ENCODE measurements at regions not wholly inside any gene's neighbourhood (a gene's known extent, or its start where the extent isn't known, plus 50 kb on each side); places are given as distances from the start of the nearest gene placed in this dataset.

DNA sequence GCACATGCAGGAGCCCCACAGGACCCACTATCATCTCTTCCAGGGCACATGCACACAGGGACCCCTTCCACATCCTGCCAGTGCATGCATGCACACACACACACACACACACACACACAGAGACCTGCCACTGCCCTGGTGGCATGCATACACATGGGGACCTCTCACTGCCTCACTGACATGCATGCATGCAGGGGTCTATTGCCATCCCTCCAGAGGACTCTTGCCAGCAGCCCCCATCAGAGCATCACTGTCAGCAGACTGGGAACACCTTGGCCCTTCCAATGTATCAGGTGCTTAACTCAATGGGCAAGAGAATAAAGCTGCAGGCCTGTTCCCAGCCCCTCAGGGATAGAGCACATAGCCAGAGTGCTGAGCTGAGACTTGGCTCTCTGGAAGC is 433.6 kb upstream of the PPP1R2C start:
- no peak overlapping the region for H3K27ac Mint-ChIP-seq
- H3K9me3 Mint-ChIP-seq = peaks cover 4 to 30% (median 13%) of the 10 kb centered on the region in 3 donors
- no peaks in the 10 kb centered on the region for H3K4me1 Mint-ChIP-seq

GRCh38 chrX:43218198-43218597 is 437.9 kb upstream of the MAOA start:
- H3K27ac ChIP-seq (ENCODE audit: low read length) = no peak overlapping the region
- ATAC-seq (replicated peaks in 1 of 4) (no peak), DNase-seq (no peak)
- H3K4me3 Mint-ChIP-seq = no peak overlapping the region
- H3K27ac Mint-ChIP-seq = no peak overlapping the region
- CTCF ChIA-PET = no interaction called here
- H3K4me1 ChIP-seq (ENCODE audit: control insufficient read depth in 1 of 2, extremely low read depth in 1 of 2, insufficient read depth in 2 of 2, low read length in 2 of 2) = no peaks in the 10 kb centered on the region
- no peaks in the 10 kb centered on the region for H3K27me3 Mint-ChIP-seq
- H3K9me3 ChIP-seq = no peaks in the 10 kb centered on the region
- no peaks in the 10 kb centered on the region for H3K36me3 Mint-ChIP-seq
- peaks cover 1 to 27% (median 11%) of the 10 kb centered on the region in 3 donors for H3K9me3 Mint-ChIP-seq
- peaks cover 0 to under 1% (median 0%) of the 10 kb centered on the region in 3 donors for H3K4me1 Mint-ChIP-seq
- no peaks in the 10 kb centered on the region for H3K36me3 ChIP-seq (ENCODE audit: control insufficient read depth in 2 of 2, extremely low read depth in 1 of 2, insufficient read depth in 1 of 2, low read length in 1 of 2)
- H3K27me3 ChIP-seq (replicated peaks in 1 of 2; ENCODE audit: control insufficient read depth in 2 of 2, extremely low read depth in 1 of 2, insufficient read depth in 2 of 2, low read length in 1 of 2) = no peaks in the 10 kb centered on the region
- POLR2A ChIA-PET = no interaction called here
- no peak overlapping the region for H3K4me3 ChIP-seq (ENCODE audit: control insufficient read depth in 1 of 2, extremely low read depth in 1 of 2, low read length in 1 of 2)
- WGBS (ENCODE audit: insufficient coverage) = no CpG with 5 or more reads among the region's 2 CpGs

More for the DNA sequence above, 433.6 kb upstream of the PPP1R2C start:
- no peak overlapping the region for H3K27ac ChIP-seq (ENCODE audit: low read length)
- ATAC-seq (replicated peaks in 1 of 4) (no peak), DNase-seq (no peak)
- POLR2A ChIA-PET = no interaction called here
- no peaks in the 10 kb centered on the region for H3K9me3 ChIP-seq
- no peak overlapping the region for H3K4me3 Mint-ChIP-seq
- H3K27me3 Mint-ChIP-seq = peaks cover 0 to 17% of the 10 kb centered on the region in 2 donors
- no peaks in the 10 kb centered on the region for H3K27me3 ChIP-seq (replicated peaks in 1 of 2; ENCODE audit: control insufficient read depth in 2 of 2, extremely low read depth in 1 of 2, insufficient read depth in 2 of 2, low read length in 1 of 2)
- no peaks in the 10 kb centered on the region for H3K36me3 ChIP-seq (ENCODE audit: control insufficient read depth in 2 of 2, extremely low read depth in 1 of 2, insufficient read depth in 1 of 2, low read length in 1 of 2)
- no peaks in the 10 kb centered on the region for H3K4me1 ChIP-seq (ENCODE audit: control insufficient read depth in 1 of 2, extremely low read depth in 1 of 2, insufficient read depth in 2 of 2, low read length in 2 of 2)
- no peaks in the 10 kb centered on the region for H3K36me3 Mint-ChIP-seq
- H3K4me3 ChIP-seq (ENCODE audit: control insufficient read depth in 1 of 2, extremely low read depth in 1 of 2, low read length in 1 of 2) = no peak overlapping the region
- CTCF ChIA-PET = no interaction called here

DNA sequence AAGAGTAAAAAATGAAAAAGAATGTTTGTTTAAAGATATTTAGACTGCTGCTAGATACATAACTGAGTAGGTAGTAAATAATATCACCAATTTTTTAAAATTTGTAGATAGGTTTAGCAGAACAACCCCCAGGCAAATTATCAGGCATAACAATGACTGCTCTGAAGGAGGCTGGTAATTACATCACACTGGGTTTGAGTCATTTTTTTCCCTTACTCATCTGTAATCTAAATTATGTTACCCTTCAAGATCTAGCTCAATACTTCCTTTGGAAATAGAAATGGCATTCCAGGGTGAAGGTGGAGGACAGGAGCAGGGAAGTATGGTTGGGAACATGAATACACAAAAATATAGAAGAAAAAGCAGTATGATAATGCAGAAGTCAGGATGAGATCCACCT is 431.6 kb upstream of the MAOA start:
- DNase-seq (no peak), ATAC-seq (replicated peaks in 1 of 4) (no peak)
- Histone ChIP-seq H3K9me3 (no peaks in the 10 kb centered on the region), H3K27me3 (replicated peaks in 1 of 2; ENCODE audit: control insufficient read depth in 2 of 2, extremely low read depth in 1 of 2, insufficient read depth in 2 of 2, low read length in 1 of 2) (no peaks in the 10 kb centered on the region), H3K36me3 (ENCODE audit: control insufficient read depth in 2 of 2, extremely low read depth in 1 of 2, insufficient read depth in 1 of 2, low read length in 1 of 2) (no peaks in the 10 kb centered on the region), H3K27ac (ENCODE audit: low read length) (no peak overlapping the region), H3K4me1 (ENCODE audit: control insufficient read depth in 1 of 2, extremely low read depth in 1 of 2, insufficient read depth in 2 of 2, low read length in 2 of 2) (no peaks in the 10 kb centered on the region), H3K4me3 (ENCODE audit: control insufficient read depth in 1 of 2, extremely low read depth in 1 of 2, low read length in 1 of 2) (no peak overlapping the region)
- Mint-ChIP-seq H3K9me3 (peaks cover 0 to 3% (median 0%) of the 10 kb centered on the region in 3 donors), H3K27me3 (peaks cover 0 to 7% of the 10 kb centered on the region in 2 donors), H3K4me1 (peaks cover 0 to 4% (median 0%) of the 10 kb centered on the region in 3 donors), H3K36me3 (no peaks in the 10 kb centered on the region), H3K4me3 (no peak overlapping the region), H3K27ac (no peak overlapping the region)
- ChIA-PET CTCF (no interaction called here), POLR2A (no interaction called here)

DNA sequence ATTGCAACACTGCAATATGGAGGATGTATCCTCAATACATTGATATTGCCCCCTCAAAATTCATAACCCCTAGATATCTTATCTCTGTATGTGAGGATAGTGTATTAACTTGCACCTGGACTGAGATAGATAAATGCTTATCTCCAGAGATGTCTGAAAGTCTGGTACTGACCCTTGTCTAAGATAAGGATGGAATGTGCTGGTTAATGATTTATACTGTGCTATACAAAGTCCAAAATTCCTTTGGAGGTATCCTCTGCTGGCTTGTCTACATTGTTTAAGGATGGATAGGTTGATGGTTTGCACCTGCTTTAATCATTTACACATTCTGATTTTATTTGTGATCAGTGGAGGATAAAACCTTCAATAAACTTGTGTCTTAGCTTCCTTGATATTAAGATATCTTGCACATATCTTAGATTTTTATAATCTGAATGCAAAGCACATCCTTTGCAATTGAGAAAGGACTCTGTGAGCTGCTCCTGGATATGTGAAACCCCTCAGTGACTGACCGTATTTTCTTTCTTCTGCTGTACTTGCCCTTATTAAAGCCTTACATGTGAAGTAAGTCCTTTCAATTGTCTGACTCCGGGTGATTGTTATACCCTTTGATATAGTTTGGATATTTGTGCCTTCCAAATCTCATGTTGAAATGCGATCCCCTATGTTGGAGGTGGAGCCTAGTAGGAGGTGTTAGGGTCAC is 430.3 kb upstream of the MAOA start:
- CTCF ChIA-PET = no interaction called here
- Histone ChIP-seq H3K4me1 (ENCODE audit: control insufficient read depth in 1 of 2, extremely low read depth in 1 of 2, insufficient read depth in 2 of 2, low read length in 2 of 2) (no peaks in the 10 kb centered on the region), H3K9me3 (no peaks in the 10 kb centered on the region), H3K27me3 (replicated peaks in 1 of 2; ENCODE audit: control insufficient read depth in 2 of 2, extremely low read depth in 1 of 2, insufficient read depth in 2 of 2, low read length in 1 of 2) (no peaks in the 10 kb centered on the region), H3K36me3 (ENCODE audit: control insufficient read depth in 2 of 2, extremely low read depth in 1 of 2, insufficient read depth in 1 of 2, low read length in 1 of 2) (no peaks in the 10 kb centered on the region), H3K27ac (ENCODE audit: low read length) (no peak overlapping the region), H3K4me3 (ENCODE audit: control insufficient read depth in 1 of 2, extremely low read depth in 1 of 2, low read length in 1 of 2) (no peak overlapping the region)
- Mint-ChIP-seq H3K36me3 (no peaks in the 10 kb centered on the region), H3K4me1 (peaks cover 0 to 4% (median 0%) of the 10 kb centered on the region in 3 donors), H3K4me3 (no peak overlapping the region), H3K9me3 (peaks cover 0 to 3% (median 0%) of the 10 kb centered on the region in 3 donors), H3K27ac (no peak overlapping the region), H3K27me3 (peaks cover 0 to 7% of the 10 kb centered on the region in 2 donors)
- no CpG with 5 or more reads among the region's 3 CpGs for WGBS (ENCODE audit: insufficient coverage)
- POLR2A ChIA-PET = no interaction called here
- ATAC-seq (replicated peaks in 1 of 4) (no peak), DNase-seq (no peak)

- H3K27me3 ChIP-seq (replicated peaks in 1 of 2; ENCODE audit: control insufficient read depth in 2 of 2, extremely low read depth in 1 of 2, insufficient read depth in 2 of 2, low read length in 1 of 2) = no peaks in the 10 kb centered on the region
- no peaks in the 10 kb centered on the region for H3K4me1 Mint-ChIP-seq
- no peak overlapping the region for H3K27ac Mint-ChIP-seq
- POLR2A ChIA-PET = interaction anchor here in 1 of 2 donors (0.6 kb wide), 1 partner anchor 379 kb away, joined by 3 read pairs; no protein-coding TSS in a partner anchor
- no peak overlapping the region for H3K4me3 ChIP-seq (ENCODE audit: control insufficient read depth in 1 of 2, extremely low read depth in 1 of 2, low read length in 1 of 2)
- H3K36me3 Mint-ChIP-seq = no peaks in the 10 kb centered on the region
- H3K27ac ChIP-seq (ENCODE audit: low read length) = no peak overlapping the region
- ATAC-seq (replicated peaks in 1 of 4) = no peak
- H3K27me3 Mint-ChIP-seq = peaks cover 0 to 5% of the 10 kb centered on the region in 2 donors
- peaks cover 0 to 4% (median 0%) of the 10 kb centered on the region in 3 donors for H3K9me3 Mint-ChIP-seq
- WGBS (ENCODE audit: insufficient coverage) = no CpG with 5 or more reads among the region's 1 CpG
- no peaks in the 10 kb centered on the region for H3K4me1 ChIP-seq (ENCODE audit: control insufficient read depth in 1 of 2, extremely low read depth in 1 of 2, insufficient read depth in 2 of 2, low read length in 2 of 2)
- DNase-seq = no peak
- H3K4me3 Mint-ChIP-seq = no peak overlapping the region
- CTCF ChIA-PET = no interaction called here
- H3K36me3 ChIP-seq (ENCODE audit: control insufficient read depth in 2 of 2, extremely low read depth in 1 of 2, insufficient read depth in 1 of 2, low read length in 1 of 2) = no peaks in the 10 kb centered on the region
- no peaks in the 10 kb centered on the region for H3K9me3 ChIP-seq
These were observed 417.6 kb upstream of the MAOA start for GRCh38 chrX:43238461-43238945.

DNA sequence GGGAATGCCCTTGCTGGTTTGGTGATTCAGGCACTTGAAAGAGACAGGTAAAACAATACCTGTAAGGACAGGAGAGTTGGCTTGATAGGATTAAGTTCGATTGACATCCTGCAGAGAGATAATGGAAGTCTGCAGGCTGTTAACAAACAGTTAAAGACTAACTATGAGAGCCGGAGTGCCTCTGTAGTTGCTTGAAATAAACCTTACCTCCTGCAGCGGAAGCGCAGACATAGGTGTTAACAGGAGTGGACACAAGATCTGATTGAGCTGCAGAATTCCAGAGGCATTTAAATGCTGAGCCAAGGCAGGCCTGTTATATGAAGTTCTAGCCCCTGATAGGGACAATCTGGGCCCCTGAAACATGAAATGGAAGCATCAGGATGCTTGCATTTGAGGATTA is 416.7 kb upstream of the MAOA start:
- Histone ChIP-seq H3K4me1 (ENCODE audit: control insufficient read depth in 1 of 2, extremely low read depth in 1 of 2, insufficient read depth in 2 of 2, low read length in 2 of 2) (no peaks in the 10 kb centered on the region), H3K27me3 (replicated peaks in 1 of 2; ENCODE audit: control insufficient read depth in 2 of 2, extremely low read depth in 1 of 2, insufficient read depth in 2 of 2, low read length in 1 of 2) (no peaks in the 10 kb centered on the region), H3K9me3 (no peaks in the 10 kb centered on the region), H3K4me3 (ENCODE audit: control insufficient read depth in 1 of 2, extremely low read depth in 1 of 2, low read length in 1 of 2) (no peak overlapping the region), H3K27ac (ENCODE audit: low read length) (no peak overlapping the region), H3K36me3 (ENCODE audit: control insufficient read depth in 2 of 2, extremely low read depth in 1 of 2, insufficient read depth in 1 of 2, low read length in 1 of 2) (no peaks in the 10 kb centered on the region)
- Mint-ChIP-seq H3K36me3 (no peaks in the 10 kb centered on the region), H3K27ac (no peak overlapping the region), H3K4me1 (no peaks in the 10 kb centered on the region), H3K4me3 (no peak overlapping the region), H3K27me3 (peaks cover 0 to 5% of the 10 kb centered on the region in 2 donors), H3K9me3 (peaks cover 0 to 4% (median 0%) of the 10 kb centered on the region in 3 donors)
- DNase-seq = no peak
- CTCF ChIA-PET = no interaction called here
- ATAC-seq (replicated peaks in 1 of 4) = no peak
- no CpG with 5 or more reads among the region's 4 CpGs for WGBS (ENCODE audit: insufficient coverage)
- POLR2A ChIA-PET = interaction anchor here in 1 of 2 donors (0.7 kb wide), 1 partner anchor 1466 kb away, joined by 4 read pairs; no protein-coding TSS in a partner anchor

Measured in T-cell (primary cell).